Left forelimb (tissue), 1 donor: ENCODE measurements at regions not wholly inside any gene's neighbourhood (a gene's known extent, or its start where the extent isn't known, plus 50 kb on each side); places are given as distances from the start of the nearest gene placed in this dataset.

Experiments used
- DNase-seq: peaks from one replicate; pipeline ENCODE4 v3.0.0-alpha.2; 2018; ENCODE audit warnings: low spot score

DNA sequence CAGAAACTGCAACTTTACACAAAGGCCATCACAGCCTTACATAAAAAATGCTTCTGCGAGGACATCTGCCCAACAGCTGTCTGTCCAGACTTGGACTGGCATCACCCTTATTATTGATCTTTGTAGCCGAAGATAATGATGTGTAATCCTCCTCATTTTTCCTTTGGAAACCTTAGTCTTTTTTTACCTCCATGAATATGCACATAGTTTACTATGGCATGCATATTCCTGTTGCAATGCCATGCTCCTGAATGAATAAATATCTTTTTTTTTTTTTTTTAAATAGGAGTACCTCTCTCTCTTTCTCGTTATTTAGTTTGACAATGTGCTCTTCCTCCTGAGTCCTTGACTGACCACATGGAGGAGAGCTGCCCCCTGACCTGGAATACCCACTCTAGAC, 409.6 kb upstream of the USP24 start:
- no peak for DNase-seq

DNA sequence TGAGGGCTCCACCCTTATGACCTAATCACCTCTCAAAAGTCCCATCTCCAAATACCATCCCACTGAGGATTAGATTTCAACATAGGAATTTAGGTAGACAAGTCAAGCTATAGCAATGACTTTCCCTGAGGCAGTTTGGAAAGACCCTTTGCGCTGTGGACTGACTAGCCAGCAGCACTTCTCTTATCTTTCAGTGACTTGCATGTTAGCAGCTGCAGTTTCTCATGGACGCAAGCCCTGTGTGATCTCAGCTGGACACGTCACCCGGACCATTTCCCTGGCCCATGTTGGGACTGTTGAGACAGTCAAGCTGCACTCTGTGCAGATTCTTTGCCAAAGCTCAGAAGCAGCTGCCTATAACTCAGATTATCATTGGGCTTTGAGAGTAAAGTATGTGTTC, 408.1 kb upstream of the USP24 start:
- DNase-seq = no peak

DNA sequence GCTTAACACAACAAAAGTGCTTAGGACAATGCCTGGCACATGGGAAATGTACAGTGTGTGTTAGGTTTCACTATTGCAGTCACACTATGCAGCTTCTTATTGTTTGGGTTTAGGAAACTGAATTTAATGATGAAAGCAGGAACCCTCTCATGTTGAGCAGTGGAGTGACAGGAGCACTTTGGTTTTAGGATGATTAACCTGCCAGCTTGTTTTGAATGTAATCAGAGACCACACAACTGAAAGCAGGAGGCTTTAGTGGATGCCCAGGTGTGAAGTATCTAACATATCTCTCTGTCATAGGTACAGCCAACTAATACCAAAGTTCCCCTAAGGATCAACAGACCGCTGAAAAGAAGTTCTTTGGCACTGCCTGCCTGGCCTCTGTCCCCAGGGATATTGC, 406.9 kb upstream of the USP24 start:
- DNase-seq = no peak

DNA sequence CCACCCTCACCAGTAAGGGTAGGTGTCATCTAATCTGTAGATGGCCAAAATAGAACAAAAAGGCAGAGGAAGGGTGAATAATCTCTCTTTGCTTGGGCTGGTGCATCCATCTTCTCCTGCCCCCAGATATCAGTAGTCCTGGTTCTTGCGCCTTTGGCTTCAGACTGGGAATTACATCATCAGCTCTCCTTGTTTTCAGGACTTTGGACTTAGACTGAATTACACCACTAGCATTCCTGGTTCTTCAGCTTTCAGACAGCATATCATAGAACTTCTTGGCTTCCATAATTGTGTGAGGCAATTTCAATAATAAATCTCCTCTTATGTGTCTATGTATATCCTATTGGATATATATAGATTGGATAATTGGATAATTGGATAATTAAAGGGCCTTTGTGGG, 403.0 kb upstream of the USP24 start:
- DNase-seq = no peak

DNA sequence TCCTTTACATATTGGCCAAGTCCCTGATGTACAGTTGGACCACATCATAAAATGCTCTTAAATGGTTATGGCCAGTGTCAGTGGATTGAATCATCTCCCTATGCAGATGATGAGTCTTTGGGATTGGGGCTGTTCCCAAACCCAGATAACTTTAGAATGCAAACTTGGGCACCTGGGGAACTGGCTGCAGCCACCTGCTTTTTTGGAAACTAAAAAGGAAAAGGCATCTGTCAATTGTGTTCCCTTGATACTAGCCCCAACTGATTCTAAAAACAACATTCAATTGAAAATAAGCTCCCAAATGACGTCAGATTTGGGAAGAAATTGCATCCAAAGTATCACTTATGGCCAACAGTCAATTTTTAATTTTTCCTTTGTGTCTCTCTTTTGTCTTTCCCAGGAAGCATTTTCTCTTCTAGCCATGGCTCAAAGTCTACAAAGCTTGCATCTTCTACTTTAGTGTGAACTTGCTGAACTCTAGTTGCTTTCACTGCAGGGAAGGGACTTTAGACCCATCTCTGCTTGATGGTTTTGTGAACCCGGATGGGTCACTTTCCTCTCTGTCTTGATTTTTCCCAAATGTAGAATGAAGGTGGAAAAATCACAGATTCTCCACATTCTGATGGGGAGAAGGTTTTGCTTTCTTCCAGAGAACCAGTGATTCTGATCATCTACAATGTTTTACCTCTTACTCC, 402.3 kb upstream of the USP24 start:
- DNase-seq = no peak

DNA sequence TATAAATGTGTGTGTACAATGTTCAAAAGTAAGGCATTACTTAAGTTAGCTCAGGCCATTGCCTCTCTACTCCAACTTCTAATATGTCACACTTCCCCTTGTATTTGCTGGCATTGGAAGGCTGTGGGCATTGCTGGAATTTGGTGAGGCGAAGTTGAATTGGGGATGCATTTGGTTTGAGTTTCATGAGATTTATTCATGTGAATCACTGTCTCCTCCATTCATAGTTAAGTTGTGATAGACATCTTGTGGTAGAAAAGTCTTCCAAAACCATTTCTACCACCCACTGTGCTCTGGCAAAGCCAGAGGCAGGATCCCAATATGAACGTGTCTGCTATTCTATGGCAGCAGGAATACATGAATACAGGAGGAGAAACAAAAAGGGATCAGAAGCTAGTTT, 397.8 kb upstream of the USP24 start:
- DNase-seq = no peak

DNA sequence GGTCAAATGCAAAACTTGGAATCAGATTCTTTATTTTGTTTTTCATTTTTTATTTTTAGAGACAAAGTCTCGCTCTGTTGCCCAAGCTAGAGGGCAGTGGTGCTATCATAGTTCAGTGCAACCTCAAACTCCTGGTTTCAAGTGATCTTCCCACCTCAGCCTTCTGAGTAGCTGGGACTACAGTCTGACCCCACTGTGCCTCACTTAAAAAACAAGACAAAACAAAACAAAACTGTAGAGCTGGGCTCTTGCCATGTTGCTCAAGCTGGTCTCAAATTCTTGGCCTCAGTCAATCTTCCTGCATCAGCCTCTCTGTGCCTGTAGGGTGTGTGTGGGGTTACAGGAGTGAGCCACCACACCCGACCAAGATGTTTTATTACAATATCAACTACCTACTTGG, 396.0 kb upstream of the USP24 start:
- DNase-seq = no peak

DNA sequence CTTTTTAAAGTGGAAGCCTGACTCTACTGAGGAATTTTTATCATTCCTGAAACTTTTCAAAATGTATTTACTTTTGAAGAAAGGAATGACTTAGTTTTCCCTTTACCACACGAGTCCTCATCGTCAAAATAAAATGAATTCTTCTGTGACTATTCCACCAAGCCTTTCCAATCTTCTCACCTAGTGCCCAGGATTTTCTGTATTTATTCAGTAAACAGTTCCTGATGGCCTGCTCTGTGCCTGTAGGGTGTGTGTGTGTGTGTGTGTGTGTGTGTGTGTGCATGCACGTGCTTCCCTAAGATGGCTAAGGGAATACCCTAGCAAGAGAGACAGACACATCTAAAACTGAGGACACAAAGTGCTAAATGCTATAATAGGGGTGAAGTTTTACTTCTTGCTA, 395.0 kb upstream of the USP24 start:
- DNase-seq = no peak

DNA sequence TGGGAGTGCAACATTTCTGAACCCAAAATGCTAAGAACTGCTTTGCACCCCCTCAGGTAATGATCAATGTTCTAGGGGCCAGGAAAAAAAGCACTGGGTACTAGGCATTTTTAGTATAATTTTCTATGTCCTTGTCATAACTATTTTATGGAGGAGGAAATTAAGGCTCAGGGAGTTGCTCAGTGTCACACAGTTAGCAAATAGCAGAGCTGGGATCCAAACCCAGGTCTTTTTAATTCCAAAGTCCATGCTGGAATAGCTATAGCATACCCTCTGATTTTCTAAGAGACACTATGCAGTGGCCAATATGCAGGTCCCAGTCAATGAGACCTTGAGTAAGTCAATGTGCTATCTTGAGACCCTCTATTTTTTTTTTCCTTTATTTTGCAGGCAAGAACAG, 394.5 kb upstream of the USP24 start:
- no peak for DNase-seq

DNA sequence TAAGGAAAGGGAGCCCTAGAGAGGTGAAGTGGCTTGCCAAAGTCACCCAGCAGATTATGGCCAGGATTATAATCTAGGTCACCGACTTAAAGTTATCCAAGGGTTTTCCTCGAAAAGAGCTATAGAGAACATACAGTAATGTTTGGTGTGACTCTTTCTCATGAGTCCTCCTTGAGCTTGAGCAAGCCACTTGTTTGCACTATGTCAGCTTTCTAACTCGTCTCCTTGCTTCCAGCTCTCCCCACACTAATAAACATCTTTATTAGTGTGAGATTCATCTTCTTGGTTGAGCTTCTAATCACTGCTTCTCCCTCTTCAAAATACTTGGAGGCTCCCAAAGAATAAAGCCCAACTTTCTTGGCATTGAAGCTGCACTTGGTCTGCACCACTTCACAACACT, 390.0 kb upstream of the USP24 start:
- DNase-seq = no peak

DNA sequence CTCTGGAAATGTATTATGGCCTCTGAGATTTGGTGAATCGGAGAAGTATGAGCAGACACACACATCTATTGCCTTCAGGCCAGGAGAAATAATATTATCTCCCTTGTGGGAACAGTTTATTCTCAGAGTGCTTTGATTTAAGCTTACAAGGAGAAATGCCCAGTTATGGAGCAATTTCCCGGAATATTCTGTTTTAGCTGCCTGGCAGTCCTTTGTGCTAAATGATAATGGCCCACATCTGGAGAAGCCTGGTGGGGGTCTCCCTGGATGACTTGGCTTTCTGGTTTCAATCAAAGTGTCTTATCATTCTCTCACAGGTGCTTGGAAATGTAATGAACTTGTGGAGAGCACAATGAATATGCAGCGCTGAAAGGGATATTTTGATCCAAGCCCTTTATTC, 389.6 kb upstream of the USP24 start:
- DNase-seq = no peak

DNA sequence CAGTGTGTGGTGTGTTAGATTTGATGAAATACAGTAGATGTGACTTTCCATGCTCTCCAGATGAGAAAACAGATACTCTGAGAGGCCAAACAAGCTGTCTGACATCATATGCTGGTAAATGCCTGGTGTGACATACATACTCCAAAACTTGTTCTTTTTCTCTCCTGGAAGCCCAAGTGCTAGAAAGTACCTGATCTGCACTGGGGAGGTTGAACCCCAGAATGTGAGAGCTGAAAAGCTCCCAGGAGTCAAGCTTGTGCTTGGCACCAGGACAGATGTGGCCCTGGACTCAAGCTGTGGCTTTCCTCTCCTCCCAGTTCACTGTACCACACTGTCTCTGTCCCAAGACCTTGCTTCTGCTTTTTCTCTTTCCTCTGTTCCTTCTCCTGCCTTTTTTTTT, 389.0 kb upstream of the USP24 start:
- no peak for DNase-seq

DNA sequence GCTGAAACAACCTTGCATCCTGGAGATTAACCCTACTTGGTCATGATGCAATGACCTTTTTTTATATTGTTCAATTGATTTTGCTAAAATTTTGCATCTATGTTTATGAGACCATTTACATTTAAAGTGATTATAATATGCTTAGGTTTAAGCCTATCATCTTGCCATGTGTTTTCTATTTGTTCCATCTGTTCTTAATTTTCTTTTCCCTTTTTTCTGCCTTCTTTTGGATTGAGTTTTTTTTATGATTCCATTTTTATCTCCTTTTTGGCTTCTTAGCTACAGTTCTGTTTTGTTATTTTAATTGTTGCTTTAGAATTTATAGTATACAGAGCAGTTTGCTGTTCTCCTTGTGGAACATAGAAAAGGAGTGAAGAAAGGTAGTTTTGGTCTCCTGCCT, 385.1 kb upstream of the USP24 start:
- no peak for DNase-seq

DNA sequence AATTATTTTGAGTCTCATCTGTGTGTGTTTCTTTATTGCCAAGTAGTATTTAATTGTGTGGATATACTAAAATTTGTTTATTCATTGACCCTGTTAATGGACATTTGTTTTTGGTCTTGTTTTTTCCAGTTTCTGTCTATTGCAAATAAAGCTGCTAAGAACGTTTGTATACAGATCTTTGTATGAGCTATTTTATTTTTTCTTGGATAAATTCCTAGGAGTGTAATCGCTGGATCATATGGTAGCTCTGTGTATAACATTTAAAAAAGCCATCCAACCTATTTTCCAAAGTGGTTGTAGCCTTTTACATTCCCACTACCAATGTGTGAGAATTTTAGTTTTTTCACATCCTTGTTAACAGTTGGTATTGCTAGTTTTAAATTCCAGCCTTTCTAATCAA, 382.7 kb upstream of the USP24 start:
- DNase-seq = no peak

DNA sequence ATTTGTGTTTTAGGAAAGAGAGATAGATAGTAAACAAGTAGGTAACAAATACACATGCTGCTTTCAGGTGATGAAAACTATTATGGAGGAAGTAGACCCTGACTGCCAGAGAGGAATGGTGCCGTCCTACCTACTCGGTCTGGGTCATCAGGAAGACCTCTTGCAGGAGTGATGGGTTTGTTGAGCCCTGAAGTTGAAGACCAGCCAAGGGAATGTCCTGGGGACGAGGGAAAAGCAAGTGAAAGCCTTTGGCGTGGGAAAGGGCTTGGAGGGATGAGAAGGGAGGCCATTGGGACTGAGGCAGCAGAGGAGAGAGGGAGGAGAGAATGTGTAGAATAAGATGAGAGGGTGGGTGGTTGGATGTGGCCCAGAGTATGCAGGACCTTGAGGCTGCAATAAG, 379.5 kb upstream of the USP24 start:
- no peak for DNase-seq

DNA sequence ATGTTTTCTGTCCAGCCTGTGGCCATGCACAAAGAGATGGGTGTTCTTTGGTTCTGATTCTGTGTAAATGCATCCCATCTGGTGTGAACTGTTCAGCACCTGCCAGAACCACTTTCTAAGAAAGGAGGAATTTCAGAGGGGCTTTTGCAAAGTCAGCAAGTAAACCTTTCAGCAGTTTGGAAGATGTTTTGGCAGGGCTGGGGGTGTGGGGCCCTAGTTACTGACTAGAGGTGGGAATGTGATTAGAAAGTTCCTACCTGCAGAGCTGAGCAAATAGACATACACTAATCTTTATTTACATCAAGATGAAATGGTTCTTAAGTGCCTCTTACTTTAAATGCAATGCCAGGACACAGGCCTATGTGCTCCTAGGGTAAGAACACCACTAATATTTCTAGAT, 378.1 kb upstream of the USP24 start:
- no peak for DNase-seq

DNA sequence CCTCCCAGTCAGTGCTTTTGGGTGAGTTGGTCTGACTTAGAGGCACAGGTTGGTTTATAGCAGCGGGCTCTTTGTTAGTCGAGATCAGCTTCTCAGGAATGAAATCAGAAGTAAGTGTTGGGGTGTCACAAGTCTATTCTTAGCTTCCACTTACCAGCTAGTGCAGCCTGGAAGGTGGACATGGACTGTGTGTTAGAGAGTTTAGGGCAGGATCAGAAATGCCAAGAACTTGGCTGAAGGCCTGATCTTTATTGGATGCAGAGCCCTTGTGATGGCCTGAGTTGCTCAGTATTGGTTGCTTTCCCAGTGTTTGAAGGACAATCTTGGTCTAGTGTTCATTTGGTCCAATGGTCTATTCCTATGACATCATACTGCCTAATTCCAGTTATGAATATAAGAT, 377.0 kb upstream of the USP24 start:
- DNase-seq = no peak

DNA sequence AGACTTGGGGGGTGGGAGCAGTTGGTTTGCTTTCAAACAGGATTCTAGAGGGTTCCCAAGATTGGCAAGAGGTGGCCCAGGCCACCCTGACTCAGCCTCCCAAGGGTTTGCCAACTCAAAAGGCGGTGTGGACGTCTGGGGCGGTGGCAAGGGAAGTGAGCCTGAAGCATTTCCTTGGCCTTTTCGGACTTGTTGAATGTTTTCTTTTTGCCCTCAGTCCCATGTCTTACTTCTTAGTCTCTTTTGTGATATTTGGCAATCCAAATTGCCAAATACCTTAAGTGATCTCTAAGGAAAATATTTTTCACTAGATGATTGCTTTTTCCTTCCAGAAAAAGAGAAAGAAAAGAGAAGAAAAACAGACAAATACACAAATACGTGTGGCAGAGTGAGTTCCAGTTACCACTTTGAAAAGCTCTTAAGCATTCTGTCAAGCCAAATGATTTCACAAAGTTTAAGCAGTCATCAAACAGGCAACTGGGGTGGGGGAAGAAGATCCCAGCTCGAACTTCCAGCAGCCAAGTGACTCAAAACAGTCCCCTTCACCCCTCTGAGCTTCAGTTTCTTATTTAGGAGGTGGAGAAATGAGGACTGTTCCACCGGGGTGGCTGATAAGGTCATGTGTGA, 374.6 kb upstream of the USP24 start:
- DNase-seq = no peak

DNA sequence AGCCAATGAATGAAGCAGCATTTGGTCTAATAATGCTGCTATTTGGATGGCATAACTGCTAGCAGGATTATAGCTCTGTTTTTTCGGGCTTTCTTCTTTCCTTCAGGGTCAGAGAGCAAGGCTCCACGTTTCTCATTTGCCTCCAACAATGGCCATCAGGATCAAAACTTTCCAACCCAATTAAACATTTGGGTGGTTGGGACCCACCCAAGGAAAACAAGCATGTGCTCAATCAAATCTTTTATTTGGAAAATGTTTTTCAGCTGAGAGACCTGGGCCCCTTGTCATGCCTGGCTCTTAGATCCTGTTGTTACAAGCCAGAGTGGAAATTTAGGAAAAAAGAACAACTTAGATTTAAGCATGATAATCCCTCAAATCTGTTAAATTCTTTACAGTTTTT, 373.1 kb upstream of the USP24 start:
- no peak for DNase-seq

DNA sequence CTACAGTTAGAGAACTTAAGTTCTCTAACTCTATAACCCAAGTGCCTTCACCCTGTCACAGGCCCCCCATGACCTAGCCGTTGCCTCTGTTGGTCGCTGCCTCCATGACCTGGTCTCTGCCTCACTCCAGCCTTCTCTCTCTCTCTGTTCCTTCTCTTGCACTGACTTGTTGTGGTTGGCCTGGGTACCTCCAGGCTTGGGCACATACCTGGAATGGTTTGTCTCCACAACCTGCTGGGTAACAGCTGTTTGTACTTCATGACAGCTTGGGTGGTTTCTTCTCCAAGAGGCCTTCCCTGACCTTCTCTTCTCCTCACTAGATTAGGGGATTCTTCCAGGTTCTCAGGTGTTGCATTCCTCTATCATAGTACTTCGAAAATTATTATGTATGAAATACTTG, 371.6 kb upstream of the USP24 start:
- no peak for DNase-seq

DNA sequence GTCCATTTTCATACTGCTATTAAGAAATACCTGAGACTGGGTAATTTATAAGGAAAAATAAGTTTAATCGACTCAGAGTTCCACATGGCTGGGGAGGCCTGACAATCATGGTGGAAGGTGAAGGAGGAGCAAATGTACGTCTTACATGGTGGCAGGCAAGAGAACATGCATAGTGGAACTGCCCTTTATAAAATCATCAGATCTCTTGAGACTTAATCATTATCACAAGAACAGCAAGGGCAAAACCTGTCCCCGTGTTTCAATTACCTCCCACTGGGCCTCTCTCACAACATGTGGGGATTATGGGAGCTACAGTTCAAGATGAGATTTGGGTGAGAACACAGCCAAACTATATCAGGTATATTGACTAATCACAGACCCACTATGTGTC, 370.2 kb upstream of the USP24 start:
- DNase-seq = no peak

DNA sequence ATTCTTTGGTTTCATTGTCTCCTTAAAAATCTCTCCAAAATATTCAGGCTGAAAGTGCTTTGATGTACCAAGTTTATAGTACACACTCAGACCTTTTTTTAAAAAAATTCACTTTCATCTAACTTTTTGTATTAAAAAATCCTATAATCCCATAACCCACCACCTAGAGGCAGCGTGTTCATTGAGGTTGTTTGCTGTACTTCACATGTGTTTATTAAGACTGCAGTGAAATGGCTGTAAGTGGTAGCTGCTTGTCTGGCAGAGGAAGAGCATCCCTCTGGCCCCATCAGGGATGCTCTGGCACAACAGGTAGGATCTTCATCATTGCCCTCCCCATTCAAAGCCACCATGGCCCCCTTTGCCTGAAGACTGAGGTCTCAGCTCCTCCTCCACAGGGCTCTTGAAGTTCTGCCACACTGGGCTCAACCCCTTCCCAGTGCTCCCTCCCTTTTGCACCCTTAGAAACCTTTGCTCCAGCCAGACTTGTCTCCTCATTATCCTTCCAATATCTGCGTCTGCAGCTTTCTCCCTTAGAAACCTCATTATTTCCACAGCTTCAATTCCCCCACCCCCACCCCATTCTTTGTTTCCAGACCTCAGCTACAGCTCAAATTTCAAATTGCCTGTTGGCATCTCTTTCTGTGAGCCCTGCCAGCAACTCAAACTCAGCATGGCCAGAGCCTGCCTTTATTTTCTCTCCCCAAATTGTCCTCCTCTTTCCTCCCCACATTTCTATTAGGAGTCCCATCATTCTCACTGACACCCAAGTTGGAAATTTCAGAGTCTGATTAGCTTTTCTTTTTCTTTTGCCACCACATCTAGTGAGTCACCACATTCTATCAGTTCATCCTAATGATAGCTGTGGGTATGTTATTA, 369.6 kb upstream of the USP24 start:
- peak; percentile 77 for DNase-seq

DNA sequence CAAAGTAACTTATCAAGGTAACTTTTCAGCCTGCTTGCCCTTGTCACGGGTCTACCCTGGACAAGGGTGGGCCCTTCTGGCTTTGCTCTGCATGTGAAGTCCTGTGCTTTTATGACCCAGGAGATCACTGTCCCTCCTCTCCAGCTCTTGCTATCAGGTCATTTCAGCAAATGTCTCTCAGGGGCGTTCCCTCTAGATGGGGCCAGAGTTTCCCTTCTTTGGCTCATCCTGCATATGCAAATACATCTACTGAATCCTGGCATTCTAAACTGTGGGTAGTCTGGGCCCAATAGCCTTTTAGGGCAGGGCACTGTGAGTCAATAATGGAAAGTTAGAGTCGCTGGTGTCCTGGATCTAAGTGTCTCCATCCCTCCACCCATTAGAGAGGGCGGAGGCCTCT, 366.9 kb upstream of the USP24 start:
- DNase-seq = no peak
